IPS-15b (cell line): ENCODE measurements at regions not wholly inside any gene's neighbourhood (a gene's known extent, or its start where the extent isn't known, plus 50 kb on each side); places are given as distances from the start of the nearest gene placed in this dataset.

Experiments
- H3K27me3 ChIP-seq: one replicate; pipeline ENCODE4 v1.6.1; 2013; ENCODE audit warnings: low read length; ENCODE audit not compliant: control insufficient read depth, insufficient read depth
- H3K36me3 ChIP-seq: one replicate; pipeline ENCODE4 v1.6.1; 2013; ENCODE audit warnings: low read length; ENCODE audit not compliant: control insufficient read depth, insufficient read depth
- H3K4me1 ChIP-seq: one replicate; pipeline ENCODE4 v1.6.1; 2013; ENCODE audit warnings: mild to moderate bottlenecking, low read length; ENCODE audit not compliant: control insufficient read depth, insufficient read depth
- H3K4me3 ChIP-seq: one replicate; pipeline ENCODE4 v1.5.1; 2013; ENCODE audit warnings: low read depth, low read length
- H3K9ac ChIP-seq: one replicate; pipeline ENCODE4 v1.6.1; 2013; ENCODE audit warnings: low read depth, mild to moderate bottlenecking, low read length
- H3K9me3 ChIP-seq: one replicate; pipeline ENCODE4 v1.6.1; 2013; ENCODE audit warnings: mild to moderate bottlenecking, low read length; ENCODE audit not compliant: control insufficient read depth, insufficient read depth

GRCh38 chr20:48459722-48460395 is 367.9 kb downstream of the PREX1 start:
- no peaks in the 10 kb centered on the region for H3K9me3 ChIP-seq
- no peak overlapping the region for H3K9ac ChIP-seq
- no peaks in the 10 kb centered on the region for H3K36me3 ChIP-seq
- H3K4me1 ChIP-seq: peaks cover 11% of the 10 kb centered on the region
- H3K27me3 ChIP-seq: no peaks in the 10 kb centered on the region
- H3K4me3 ChIP-seq: no peak overlapping the region

- no peaks in the 10 kb centered on the region for H3K27me3 ChIP-seq
- no peaks in the 10 kb centered on the region for H3K36me3 ChIP-seq
- H3K4me1 ChIP-seq: peaks cover 11% of the 10 kb centered on the region
Observed at GRCh38 chr20:48458601-48459385, 369.0 kb downstream of the PREX1 start.

GRCh38 chr20:48458003-48458377 is 369.8 kb downstream of the PREX1 start:
- no peak overlapping the region for H3K4me3 ChIP-seq
- H3K4me1 ChIP-seq: peaks cover 11% of the 10 kb centered on the region
- H3K27me3 ChIP-seq: no peaks in the 10 kb centered on the region
- no peak overlapping the region for H3K9ac ChIP-seq
- no peaks in the 10 kb centered on the region for H3K9me3 ChIP-seq
- H3K36me3 ChIP-seq: no peaks in the 10 kb centered on the region

More at GRCh38 chr20:48458601-48459385, 369.0 kb downstream of the PREX1 start:
- Histone ChIP-seq H3K9ac (no peak overlapping the region), H3K4me3 (no peak overlapping the region), H3K9me3 (no peaks in the 10 kb centered on the region)

GRCh38 chr20:48457193-48458002 is 370.4 kb downstream of the PREX1 start:
- Histone ChIP-seq H3K36me3 (no peaks in the 10 kb centered on the region), H3K27me3 (no peaks in the 10 kb centered on the region), H3K4me1 (peaks cover 11% of the 10 kb centered on the region), H3K4me3 (no peak overlapping the region), H3K9me3 (no peaks in the 10 kb centered on the region), H3K9ac (no peak overlapping the region)

GRCh38 chr20:48456366-48457192 is 371.2 kb downstream of the PREX1 start:
- no peak overlapping the region for H3K9ac ChIP-seq
- peaks cover 9% of the 10 kb centered on the region for H3K4me1 ChIP-seq
- H3K4me3 ChIP-seq: no peak overlapping the region
- no peaks in the 10 kb centered on the region for H3K27me3 ChIP-seq
- no peaks in the 10 kb centered on the region for H3K36me3 ChIP-seq
- H3K9me3 ChIP-seq: no peaks in the 10 kb centered on the region

GRCh38 chr20:48455651-48456365 is 372.0 kb downstream of the PREX1 start:
- Histone ChIP-seq H3K4me1 (peaks cover 3% of the 10 kb centered on the region), H3K36me3 (no peaks in the 10 kb centered on the region), H3K9ac (no peak overlapping the region), H3K4me3 (no peak overlapping the region), H3K9me3 (no peaks in the 10 kb centered on the region), H3K27me3 (no peaks in the 10 kb centered on the region)

- Histone ChIP-seq H3K4me3 (no peak overlapping the region), H3K9me3 (no peaks in the 10 kb centered on the region), H3K9ac (no peak overlapping the region), H3K27me3 (no peaks in the 10 kb centered on the region), H3K36me3 (no peaks in the 10 kb centered on the region), H3K4me1 (no peaks in the 10 kb centered on the region)
Observed at GRCh38 chr20:48454671-48455490, 372.9 kb downstream of the PREX1 start.

- Histone ChIP-seq H3K4me3 (no peak overlapping the region), H3K9ac (no peak overlapping the region), H3K4me1 (no peaks in the 10 kb centered on the region), H3K9me3 (no peaks in the 10 kb centered on the region), H3K36me3 (no peaks in the 10 kb centered on the region), H3K27me3 (no peaks in the 10 kb centered on the region)
Observed at GRCh38 chr20:48453477-48454093, 374.2 kb downstream of the PREX1 start.

- no peak overlapping the region for H3K9ac ChIP-seq
- no peaks in the 10 kb centered on the region for H3K36me3 ChIP-seq
- H3K4me3 ChIP-seq: no peak overlapping the region
- H3K9me3 ChIP-seq: no peaks in the 10 kb centered on the region
- H3K27me3 ChIP-seq: no peaks in the 10 kb centered on the region
- no peaks in the 10 kb centered on the region for H3K4me1 ChIP-seq
Observed at GRCh38 chr20:48451401-48451800, 376.4 kb downstream of the PREX1 start.
